ENCODE measurements at regions not wholly inside any gene's neighbourhood (a gene's known extent, or its start where the extent isn't known, plus 50 kb on each side); places are given as distances from the start of the nearest gene placed in this dataset.

GRCh38 chr7:148503900-148504487, 86.6 kb upstream of the C7orf33 start:
- TF ChIP-seq POLR2A (IDR thresholded peaks at IDR 0.05; ENCODE audit: low read depth, low read length) (no peak), POLR2AphosphoS5 (IDR thresholded peaks at IDR 0.05; ENCODE audit: low read depth, low read length) (no peak)
